SK-N-SH (cell line): ENCODE measurements at regions not wholly inside any gene's neighbourhood (a gene's known extent, or its start where the extent isn't known, plus 50 kb on each side); places are given as distances from the start of the nearest gene placed in this dataset.

Source experiments
- CTCF ChIA-PET: fragments of 300-600, 350-600 bp; formaldehyde crosslinking; extraction: SDS; loops from one replicate; lab custom pipeline; 2021; lab: Yijun Ruan, JAX
- POLR2A ChIA-PET: fragments of 350-600 bp; sonication (Branson Sonifier 250); formaldehyde crosslinking; extraction: SDS; loops from one replicate; lab custom pipeline; 2020; ENCODE audit warnings: antibody characterized with exemption, inconsistent platforms; lab: Yijun Ruan, JAX
- DNase-seq: peaks from one replicate; pipeline ENCODE4 v3.0.0; 2012
- H2AFZ ChIP-seq: fragments of 200-600 bp; sonication (generic); 2 replicates; pipeline ENCODE4 v1.8.1; 2016; ENCODE audit warnings: antibody characterized with exemption, mild to moderate bottlenecking, low read depth
- H3F3A ChIP-seq: fragments of 200-600 bp; sonication (generic); replicated peaks from 2 replicates; pipeline ENCODE3; 2016; ENCODE audit warnings: antibody characterized with exemption, mild to moderate bottlenecking; ENCODE audit not compliant: insufficient read depth
- H3K27ac ChIP-seq, 2 experiments: fragments of 200-500 bp in 1 of 2; fragments of 200-600 bp in 1 of 2; sonication (Bioruptor generic) in 1 of 2; sonication (generic), shearing (Covaris generic) in 1 of 2; 2 replicates each; pipeline versions ENCODE4 v1.5.1 to v1.6.1; 2014 to 2016; ENCODE audit warnings: low read depth in 2 of 2, inconsistent platforms in 1 of 2, low read length in 1 of 2, mild to moderate bottlenecking in 1 of 2, mixed read lengths in 1 of 2
- H3K27me3 ChIP-seq: fragments of 200-600 bp; sonication (generic), shearing (Covaris generic); 2 replicates; pipeline ENCODE4 v1.6.1; 2016; ENCODE audit warnings: mixed run types; ENCODE audit not compliant: insufficient read depth
- H3K36me3 ChIP-seq, 2 experiments: fragments of 200-500 bp in 1 of 2; fragments of 200-600 bp in 1 of 2; sonication (Bioruptor generic) in 1 of 2; sonication (generic) in 1 of 2; replicated peaks in 1 of 2; 2 replicates each; pipeline versions ENCODE3 to v1.5.1; 2014 to 2016; ENCODE audit warnings: low read length in 1 of 2, mild to moderate bottlenecking in 1 of 2; ENCODE audit not compliant: insufficient read depth in 2 of 2, control insufficient read depth in 1 of 2
- H3K4me1 ChIP-seq, 2 experiments: fragments of 200-500 bp in 1 of 2; fragments of 200-600 bp in 1 of 2; sonication (Bioruptor generic) in 1 of 2; sonication (generic), shearing (Covaris generic) in 1 of 2; 2 replicates each; pipeline versions ENCODE4 v1.5.1 to v1.6.1; 2014 to 2016; ENCODE audit warnings: low read depth in 1 of 2, low read length in 1 of 2, mixed run types in 1 of 2; ENCODE audit not compliant: insufficient read depth in 2 of 2, control insufficient read depth in 1 of 2
- H3K4me2 ChIP-seq: fragments of 200-600 bp; sonication (generic), shearing (Covaris generic); 2 replicates; pipeline ENCODE4 v1.6.1; 2017; ENCODE audit warnings: mixed run types
- H3K4me3 ChIP-seq, 2 experiments: fragments of 200-500 bp in 1 of 2; fragments of 200-600 bp in 1 of 2; sonication (Bioruptor generic) in 1 of 2; sonication (generic), shearing (Covaris generic) in 1 of 2; 2 replicates each; pipeline versions ENCODE4 v1.5.1 to v1.8.1; 2014 to 2016; ENCODE audit warnings: low read depth in 2 of 2, inconsistent platforms in 1 of 2, low read length in 1 of 2, mild to moderate bottlenecking in 1 of 2, mixed read lengths in 1 of 2, moderate library complexity in 1 of 2
- H3K79me2 ChIP-seq: fragments of 200-600 bp; sonication (generic); 2 replicates; pipeline ENCODE4 v1.8.1; 2017; ENCODE audit warnings: mild to moderate bottlenecking; ENCODE audit not compliant: insufficient read depth
- H3K9ac ChIP-seq: fragments of 200-600 bp; sonication (generic); 2 replicates; pipeline ENCODE4 v1.6.1; 2017; ENCODE audit warnings: mixed run types
- H3K9me2 ChIP-seq: fragments of 200-600 bp; sonication (generic); 2 replicates; pipeline ENCODE4 v1.6.1; 2017; ENCODE audit warnings: mixed run types
- H3K9me3 ChIP-seq: fragments of 200-600 bp; sonication (generic); 2 replicates; pipeline ENCODE4 v1.6.1; 2017; ENCODE audit warnings: mixed run types, mild to moderate bottlenecking, moderate library complexity
- H4K20me1 ChIP-seq: fragments of 200-600 bp; sonication (generic); 2 replicates; pipeline ENCODE4 v1.6.1; 2017; ENCODE audit warnings: mild to moderate bottlenecking, mixed run types; ENCODE audit not compliant: insufficient read depth
- CHD2 ChIP-seq: fragments of 150-350 bp; IDR thresholded peaks from 2 replicates; pipeline ENCODE4 v1.6.1; 2018; ENCODE audit warnings: low read length; ENCODE audit not compliant: partially characterized antibody
- ELF1 ChIP-seq: IDR thresholded peaks from 2 replicates; pipeline ENCODE4 v1.4.0; 2012
- FOSL2 ChIP-seq: IDR thresholded peaks from 2 replicates; pipeline ENCODE4 v1.4.0; 2012; ENCODE audit warnings: low read depth, mild to moderate bottlenecking, moderate library complexity, borderline replicate concordance
- FOXJ3 ChIP-seq: sonication (generic); formaldehyde crosslinking; IDR thresholded peaks from 2 replicates; pipeline ENCODE4 v1.5.1; 2020; ENCODE audit warnings: mild to moderate bottlenecking, missing genetic modification reagents
- GABPA ChIP-seq: IDR thresholded peaks from 2 replicates; pipeline ENCODE4 v1.4.0; 2012; ENCODE audit warnings: low read depth, mild to moderate bottlenecking
- JUND ChIP-seq: IDR thresholded peaks from 2 replicates; pipeline ENCODE4 v1.4.0; 2012
- NFIC ChIP-seq: IDR thresholded peaks from 2 replicates; pipeline ENCODE4 v1.4.0; 2012; ENCODE audit warnings: borderline replicate concordance
- NRF1 ChIP-seq: IDR thresholded peaks from 2 replicates; pipeline ENCODE4 v1.6.1; 2012; ENCODE audit warnings: low read depth, mild to moderate bottlenecking, low read length
- POLR2AphosphoS5 ChIP-seq: IDR thresholded peaks from 2 replicates; pipeline ENCODE4 v1.6.1; 2012; ENCODE audit warnings: low read depth, low read length
- RAD21 ChIP-seq: IDR thresholded peaks from 2 replicates; pipeline ENCODE4 v1.6.1; 2012; ENCODE audit warnings: mild to moderate bottlenecking, low read length
- RXRA ChIP-seq: IDR thresholded peaks from 2 replicates; pipeline ENCODE4 v1.4.0; 2012; ENCODE audit warnings: low read depth, mild to moderate bottlenecking, borderline replicate concordance
- SIN3A ChIP-seq: IDR thresholded peaks from 2 replicates; pipeline ENCODE4 v1.6.1; 2012; ENCODE audit warnings: low read depth, mild to moderate bottlenecking, low read length, moderate library complexity, borderline replicate concordance
- SMC3 ChIP-seq: IDR thresholded peaks from 2 replicates; pipeline ENCODE4 v1.6.1; 2012; ENCODE audit warnings: low read depth, low read length, improper control_type of control experiment
- TAF1 ChIP-seq: IDR thresholded peaks from 2 replicates; pipeline ENCODE4 v1.6.1; 2012; ENCODE audit warnings: low read depth, mild to moderate bottlenecking, low read length, moderate library complexity, borderline replicate concordance
- TCF12 ChIP-seq: IDR thresholded peaks from 2 replicates; pipeline ENCODE4 v1.4.0; 2012
- WGBS: methylation state at CpG from one replicate; pipeline ENCODE4 v1.1.6; 2017; ENCODE audit warnings: low lambda C conversion rate; 5-methylcytosine and 5-hydroxymethylcytosine counted together
- TF ChIP-seq, protein P1 (sequence below): IDR thresholded peaks from 2 replicates; pipeline ENCODE4 v1.4.0; 2012; ENCODE audit warnings: low read depth
- TF ChIP-seq, protein P2 (sequence below): fragments of 150-350 bp; IDR thresholded peaks from 2 replicates; pipeline ENCODE4 v1.6.1; 2016; ENCODE audit warnings: mild to moderate bottlenecking, low read depth, low read length
- TF ChIP-seq, protein P3 (sequence below): fragments of 200-600 bp; sonication (generic); IDR thresholded peaks from 2 replicates; pipeline ENCODE4 v1.6.1; 2017; ENCODE audit warnings: antibody characterized with exemption, mild to moderate bottlenecking, moderate library complexity
- TF ChIP-seq, protein P4 (sequence below): IDR thresholded peaks from 2 replicates; pipeline ENCODE4 v1.4.0; 2012; ENCODE audit warnings: low read depth, borderline replicate concordance
- TF ChIP-seq, protein P5 (sequence below): IDR thresholded peaks from 2 replicates; pipeline ENCODE4 v1.4.0; 2012; ENCODE audit warnings: low read depth, borderline replicate concordance

DNA sequence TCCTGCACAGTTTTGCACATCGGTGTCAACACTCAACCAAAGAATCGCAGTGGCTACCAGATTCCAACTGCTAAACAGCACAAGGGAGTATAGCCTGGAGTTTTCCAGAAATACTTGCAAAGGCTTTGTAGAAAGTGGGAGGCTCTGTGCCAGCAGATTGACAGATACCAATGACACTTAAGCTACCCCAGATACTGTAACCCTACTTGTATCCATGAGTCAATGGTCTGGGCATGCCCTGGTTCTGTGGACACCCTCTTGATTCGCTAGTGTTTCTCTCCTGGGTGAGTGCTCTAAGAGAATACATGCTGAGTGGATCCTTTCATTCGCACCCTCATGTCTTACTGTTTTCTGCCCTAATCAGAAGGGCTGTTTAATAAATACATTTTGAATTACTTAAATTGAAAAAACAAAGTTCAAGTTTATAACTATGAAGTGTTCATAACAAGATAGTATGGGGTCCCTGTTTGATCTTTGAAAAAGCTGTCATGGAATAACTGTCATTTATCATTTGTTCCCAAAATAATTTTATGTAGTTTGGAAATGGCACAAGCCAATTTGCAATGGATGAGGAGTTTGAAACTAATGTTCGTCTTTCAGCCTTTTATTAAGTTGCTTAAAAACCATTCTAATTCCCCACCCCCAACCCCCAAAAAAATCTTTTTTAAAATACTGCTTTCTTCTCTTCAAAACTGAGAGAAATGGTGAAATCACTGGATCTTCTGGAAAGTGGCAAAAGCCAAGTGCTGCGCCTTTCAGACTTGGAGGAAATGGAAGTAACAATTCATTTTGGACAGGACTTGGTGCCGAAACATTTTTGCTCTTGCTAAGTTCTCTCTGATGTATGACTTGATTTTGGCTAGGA is 600.5 kb upstream of the TENM4 start:
- Histone ChIP-seq H3K27ac (no peak overlapping the region), H3K9me2 (no peaks in the 10 kb centered on the region), H3K27me3 (no peaks in the 10 kb centered on the region), H2AFZ (no peak overlapping the region), H4K20me1 (no peaks in the 10 kb centered on the region), H3K79me2 (no peaks in the 10 kb centered on the region), H3K4me1 (no peaks in the 10 kb centered on the region), H3F3A (no peaks in the 10 kb centered on the region), H3K9ac (no peak overlapping the region), H3K9me3 (no peaks in the 10 kb centered on the region), H3K4me3 (no peak overlapping the region), H3K4me2 (no peak overlapping the region), H3K36me3 (no peaks in the 10 kb centered on the region)
- 46% methylated on average over 7 of the region's 7 CpGs for WGBS
- no peak for DNase-seq
- CTCF ChIA-PET, result interaction anchor here (0.7 kb wide), 1 partner anchor 16 kb away, joined by 3 read pairs; no protein-coding TSS in a partner anchor
- POLR2A ChIA-PET, result no interaction called here
- TF ChIP-seq NFIC, result no peak
- TF ChIP-seq SMC3, result no peak
- no peak for TF ChIP-seq GABPA
- no peak for TF ChIP-seq FOSL2
- no peak for TF ChIP-seq ELF1
- no peak for TF ChIP-seq FOXJ3 (CRISPR knock-in tag)
- TF ChIP-seq JUND, result no peak
- TF ChIP-seq, protein P1, sequence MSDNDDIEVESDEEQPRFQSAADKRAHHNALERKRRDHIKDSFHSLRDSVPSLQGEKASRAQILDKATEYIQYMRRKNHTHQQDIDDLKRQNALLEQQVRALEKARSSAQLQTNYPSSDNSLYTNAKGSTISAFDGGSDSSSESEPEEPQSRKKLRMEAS, result no peak
- TF ChIP-seq RXRA, result no peak
- TF ChIP-seq SIN3A, result no peak
- no peak for TF ChIP-seq TAF1
- TF ChIP-seq, protein P2, sequence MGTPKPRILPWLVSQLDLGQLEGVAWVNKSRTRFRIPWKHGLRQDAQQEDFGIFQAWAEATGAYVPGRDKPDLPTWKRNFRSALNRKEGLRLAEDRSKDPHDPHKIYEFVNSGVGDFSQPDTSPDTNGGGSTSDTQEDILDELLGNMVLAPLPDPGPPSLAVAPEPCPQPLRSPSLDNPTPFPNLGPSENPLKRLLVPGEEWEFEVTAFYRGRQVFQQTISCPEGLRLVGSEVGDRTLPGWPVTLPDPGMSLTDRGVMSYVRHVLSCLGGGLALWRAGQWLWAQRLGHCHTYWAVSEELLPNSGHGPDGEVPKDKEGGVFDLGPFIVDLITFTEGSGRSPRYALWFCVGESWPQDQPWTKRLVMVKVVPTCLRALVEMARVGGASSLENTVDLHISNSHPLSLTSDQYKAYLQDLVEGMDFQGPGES, result no peak
- TF ChIP-seq POLR2AphosphoS5, result no peak
- TF ChIP-seq NRF1, result no peak
- TF ChIP-seq, protein P3, sequence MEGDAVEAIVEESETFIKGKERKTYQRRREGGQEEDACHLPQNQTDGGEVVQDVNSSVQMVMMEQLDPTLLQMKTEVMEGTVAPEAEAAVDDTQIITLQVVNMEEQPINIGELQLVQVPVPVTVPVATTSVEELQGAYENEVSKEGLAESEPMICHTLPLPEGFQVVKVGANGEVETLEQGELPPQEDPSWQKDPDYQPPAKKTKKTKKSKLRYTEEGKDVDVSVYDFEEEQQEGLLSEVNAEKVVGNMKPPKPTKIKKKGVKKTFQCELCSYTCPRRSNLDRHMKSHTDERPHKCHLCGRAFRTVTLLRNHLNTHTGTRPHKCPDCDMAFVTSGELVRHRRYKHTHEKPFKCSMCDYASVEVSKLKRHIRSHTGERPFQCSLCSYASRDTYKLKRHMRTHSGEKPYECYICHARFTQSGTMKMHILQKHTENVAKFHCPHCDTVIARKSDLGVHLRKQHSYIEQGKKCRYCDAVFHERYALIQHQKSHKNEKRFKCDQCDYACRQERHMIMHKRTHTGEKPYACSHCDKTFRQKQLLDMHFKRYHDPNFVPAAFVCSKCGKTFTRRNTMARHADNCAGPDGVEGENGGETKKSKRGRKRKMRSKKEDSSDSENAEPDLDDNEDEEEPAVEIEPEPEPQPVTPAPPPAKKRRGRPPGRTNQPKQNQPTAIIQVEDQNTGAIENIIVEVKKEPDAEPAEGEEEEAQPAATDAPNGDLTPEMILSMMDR, result no peak
- TF ChIP-seq RAD21, result no peak
- no peak for TF ChIP-seq CHD2
- TF ChIP-seq, protein P4, sequence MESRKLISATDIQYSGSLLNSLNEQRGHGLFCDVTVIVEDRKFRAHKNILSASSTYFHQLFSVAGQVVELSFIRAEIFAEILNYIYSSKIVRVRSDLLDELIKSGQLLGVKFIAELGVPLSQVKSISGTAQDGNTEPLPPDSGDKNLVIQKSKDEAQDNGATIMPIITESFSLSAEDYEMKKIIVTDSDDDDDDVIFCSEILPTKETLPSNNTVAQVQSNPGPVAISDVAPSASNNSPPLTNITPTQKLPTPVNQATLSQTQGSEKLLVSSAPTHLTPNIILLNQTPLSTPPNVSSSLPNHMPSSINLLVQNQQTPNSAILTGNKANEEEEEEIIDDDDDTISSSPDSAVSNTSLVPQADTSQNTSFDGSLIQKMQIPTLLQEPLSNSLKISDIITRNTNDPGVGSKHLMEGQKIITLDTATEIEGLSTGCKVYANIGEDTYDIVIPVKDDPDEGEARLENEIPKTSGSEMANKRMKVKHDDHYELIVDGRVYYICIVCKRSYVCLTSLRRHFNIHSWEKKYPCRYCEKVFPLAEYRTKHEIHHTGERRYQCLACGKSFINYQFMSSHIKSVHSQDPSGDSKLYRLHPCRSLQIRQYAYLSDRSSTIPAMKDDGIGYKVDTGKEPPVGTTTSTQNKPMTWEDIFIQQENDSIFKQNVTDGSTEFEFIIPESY, result no peak
- TF ChIP-seq TCF12, result no peak
- TF ChIP-seq, protein P5, sequence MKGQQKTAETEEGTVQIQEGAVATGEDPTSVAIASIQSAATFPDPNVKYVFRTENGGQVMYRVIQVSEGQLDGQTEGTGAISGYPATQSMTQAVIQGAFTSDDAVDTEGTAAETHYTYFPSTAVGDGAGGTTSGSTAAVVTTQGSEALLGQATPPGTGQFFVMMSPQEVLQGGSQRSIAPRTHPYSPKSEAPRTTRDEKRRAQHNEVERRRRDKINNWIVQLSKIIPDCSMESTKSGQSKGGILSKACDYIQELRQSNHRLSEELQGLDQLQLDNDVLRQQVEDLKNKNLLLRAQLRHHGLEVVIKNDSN, result no peak
